ENCODE measurements at regions not wholly inside any gene's neighbourhood (a gene's known extent, or its start where the extent isn't known, plus 50 kb on each side); places are given as distances from the start of the nearest gene placed in this dataset.

DNA sequence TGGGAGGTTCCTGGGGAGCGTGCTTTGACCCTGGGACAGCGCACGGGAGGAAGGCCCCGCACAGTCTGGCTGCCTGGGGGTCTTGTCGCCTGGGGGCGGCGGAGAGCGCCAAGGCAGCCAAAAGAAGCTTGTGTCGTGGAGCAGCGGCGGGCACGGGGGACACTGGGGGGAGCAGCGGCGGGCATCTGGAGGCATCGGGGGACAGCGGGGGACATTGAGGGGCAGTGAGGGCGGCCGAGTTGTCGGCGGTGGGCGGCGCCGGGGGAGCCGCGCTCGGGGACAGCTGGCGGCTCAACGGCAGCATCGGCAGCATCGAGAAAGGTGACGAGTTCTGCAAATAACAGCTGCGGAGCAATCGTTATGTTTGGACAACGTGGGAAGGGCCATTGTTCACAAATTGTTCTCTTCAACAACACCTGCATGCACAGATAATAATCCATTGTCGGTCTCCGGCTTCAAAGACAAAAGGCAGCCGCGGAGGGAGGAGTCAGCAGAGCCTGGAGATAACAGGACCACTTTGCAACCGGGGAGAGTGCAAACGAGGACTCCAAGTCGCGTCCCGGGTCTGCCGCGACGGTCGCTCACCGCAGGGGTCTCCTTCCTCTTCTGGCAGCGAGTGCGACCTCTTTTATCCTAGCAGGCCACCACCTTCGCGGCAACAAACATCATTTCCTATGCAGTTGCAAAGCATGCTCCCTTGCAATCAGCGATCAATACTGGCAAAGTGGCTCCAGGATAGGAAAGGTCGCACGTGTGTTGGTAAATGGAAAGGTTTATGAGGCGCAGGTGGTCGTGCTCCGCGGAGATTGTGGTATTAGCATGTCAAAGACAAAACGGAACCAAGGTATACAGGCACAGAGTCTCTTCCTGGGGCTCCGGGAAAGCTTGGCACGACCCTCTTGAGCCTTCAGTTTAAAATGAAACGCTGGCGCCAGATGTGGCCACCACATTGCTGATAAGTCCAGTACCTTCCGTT, 132.3 kb upstream of the DLX2 start:
- H3K4me3 ChIP-seq (ENCODE audit: low read depth in 1 of 2, low read length in 2 of 2): peak overlapping the region; percentile 1 to 58; a peak in 3 of 4 replicates
- peak overlapping the region; percentile 7; the same call in 1 of the 2 replicates for H3K9ac ChIP-seq (ENCODE audit: low read depth, low read length)
- no peaks in the 10 kb centered on the region for H3K36me3 ChIP-seq (ENCODE audit: insufficient read depth, low read length)
- ATAC-seq (ENCODE audit: insufficient read depth, low read depth) (peak; percentile 88), DNase-seq (peak; percentile 75)
- H3K9me3 ChIP-seq (ENCODE audit: insufficient read depth, low read length, severe bottlenecking): no peaks in the 10 kb centered on the region
- no peaks in the 10 kb centered on the region for H3K79me2 ChIP-seq (ENCODE audit: insufficient read depth, low read length)
- no peaks in the 10 kb centered on the region for H4K20me1 ChIP-seq (ENCODE audit: insufficient read depth, low read length)
- H3K4me1 ChIP-seq (ENCODE audit: insufficient read depth, low read length): peaks cover 18% of the 10 kb centered on the region
- peak overlapping the region; percentile 62 for H2AFZ ChIP-seq (ENCODE audit: low read depth, low read length)
- H3K4me2 ChIP-seq (ENCODE audit: insufficient read depth, low read length): peak overlapping the region; percentile 90
- peaks cover 38% of the 10 kb centered on the region for H3K27me3 ChIP-seq (ENCODE audit: insufficient read depth, low read length, poor library complexity)
- TF ChIP-seq EZH2 (IDR thresholded peaks at IDR 0.05; ENCODE audit: borderline replicate concordance, low read depth, low read length, severe bottlenecking) (peak; percentile 93), CTCF (IDR thresholded peaks at IDR 0.05; ENCODE audit: borderline replicate concordance, extremely low read depth, low read length, poor library complexity, severe bottlenecking) (peak; percentile 19)
- no peak overlapping the region for H3K27ac ChIP-seq (ENCODE audit: low read length)

- Histone ChIP-seq H3K4me2 (ENCODE audit: insufficient read depth, low read length) (no peak overlapping the region), H3K36me3 (ENCODE audit: insufficient read depth, low read length) (no peaks in the 10 kb centered on the region), H3K9ac (ENCODE audit: low read depth, low read length) (no peak overlapping the region), H3K9me3 (ENCODE audit: insufficient read depth, low read length, severe bottlenecking) (no peaks in the 10 kb centered on the region), H3K79me2 (ENCODE audit: insufficient read depth, low read length) (no peaks in the 10 kb centered on the region), H4K20me1 (ENCODE audit: insufficient read depth, low read length) (no peaks in the 10 kb centered on the region), H2AFZ (ENCODE audit: low read depth, low read length) (no peak overlapping the region), H3K4me1 (ENCODE audit: insufficient read depth, low read length) (peaks cover 10% of the 10 kb centered on the region), H3K27me3 (ENCODE audit: insufficient read depth, low read length, poor library complexity) (peaks cover 17% of the 10 kb centered on the region), H3K27ac (ENCODE audit: low read length) (no peak overlapping the region), H3K4me3 (ENCODE audit: low read depth in 1 of 2, low read length in 2 of 2) (no peak overlapping the region)
- TF ChIP-seq CTCF (IDR thresholded peaks at IDR 0.05; ENCODE audit: borderline replicate concordance, extremely low read depth, low read length, poor library complexity, severe bottlenecking) (no peak), EZH2 (IDR thresholded peaks at IDR 0.05; ENCODE audit: borderline replicate concordance, low read depth, low read length, severe bottlenecking) (no peak)
- ATAC-seq (ENCODE audit: insufficient read depth, low read depth): no peak
- DNase-seq: no peak
These were observed 137.4 kb upstream of the DLX2 start for GRCh38 chr2:172239944-172240590.

GRCh38 chr2:172241222-172241621, 138.5 kb upstream of the DLX2 start:
- Histone ChIP-seq H3K4me3 (ENCODE audit: low read depth in 1 of 2, low read length in 2 of 2) (no peak overlapping the region), H3K4me2 (ENCODE audit: insufficient read depth, low read length) (no peak overlapping the region), H2AFZ (ENCODE audit: low read depth, low read length) (no peak overlapping the region), H3K27ac (ENCODE audit: low read length) (no peak overlapping the region), H3K36me3 (ENCODE audit: insufficient read depth, low read length) (no peaks in the 10 kb centered on the region), H3K4me1 (ENCODE audit: insufficient read depth, low read length) (no peaks in the 10 kb centered on the region), H3K27me3 (ENCODE audit: insufficient read depth, low read length, poor library complexity) (peaks cover 5% of the 10 kb centered on the region), H3K79me2 (ENCODE audit: insufficient read depth, low read length) (no peaks in the 10 kb centered on the region), H3K9ac (ENCODE audit: low read depth, low read length) (no peak overlapping the region), H3K9me3 (ENCODE audit: insufficient read depth, low read length, severe bottlenecking) (no peaks in the 10 kb centered on the region), H4K20me1 (ENCODE audit: insufficient read depth, low read length) (no peaks in the 10 kb centered on the region)
- ATAC-seq (ENCODE audit: insufficient read depth, low read depth) (no peak), DNase-seq (no peak)
- TF ChIP-seq EZH2 (IDR thresholded peaks at IDR 0.05; ENCODE audit: borderline replicate concordance, low read depth, low read length, severe bottlenecking): no peak
- TF ChIP-seq CTCF (IDR thresholded peaks at IDR 0.05; ENCODE audit: borderline replicate concordance, extremely low read depth, low read length, poor library complexity, severe bottlenecking): no peak
